Midbrain (tissue), 1 donor: ENCODE measurements at regions not wholly inside any gene's neighbourhood (a gene's known extent, or its start where the extent isn't known, plus 50 kb on each side); places are given as distances from the start of the nearest gene placed in this dataset.

Experiments
- DNase-seq: peaks from one replicate; lab custom pipeline; 2025; lab: John Stamatoyannopoulos, UW

GRCh38 chr9:22288661-22289060 is 158.0 kb upstream of the DMRTA1 start:
- DNase-seq = no peak

- DNase-seq = peak; percentile 40
Measured at GRCh38 chr9:22307013-22307711, 139.5 kb upstream of the DMRTA1 start.

DNA sequence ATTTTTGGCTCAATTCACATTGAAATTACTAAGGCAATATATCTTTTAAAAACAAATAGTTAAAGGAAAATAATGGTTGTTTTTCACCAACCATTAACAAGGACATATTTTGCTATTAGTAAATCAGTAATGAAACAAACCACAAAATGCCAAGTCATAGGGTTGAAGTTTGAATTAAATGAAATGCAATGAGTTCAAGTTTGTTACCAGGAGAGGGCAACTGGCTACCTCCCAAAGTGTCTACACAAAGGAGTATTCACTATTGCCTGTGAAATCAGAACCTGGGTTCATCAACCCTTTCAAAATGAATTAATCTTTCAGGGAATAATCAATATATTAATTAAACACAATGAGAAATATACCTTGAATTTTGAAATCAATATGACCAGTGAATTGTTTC is 138.4 kb upstream of the DMRTA1 start:
- DNase-seq = no peak

GRCh38 chr9:22316645-22317044 is 130.0 kb upstream of the DMRTA1 start:
- DNase-seq = no peak

DNA sequence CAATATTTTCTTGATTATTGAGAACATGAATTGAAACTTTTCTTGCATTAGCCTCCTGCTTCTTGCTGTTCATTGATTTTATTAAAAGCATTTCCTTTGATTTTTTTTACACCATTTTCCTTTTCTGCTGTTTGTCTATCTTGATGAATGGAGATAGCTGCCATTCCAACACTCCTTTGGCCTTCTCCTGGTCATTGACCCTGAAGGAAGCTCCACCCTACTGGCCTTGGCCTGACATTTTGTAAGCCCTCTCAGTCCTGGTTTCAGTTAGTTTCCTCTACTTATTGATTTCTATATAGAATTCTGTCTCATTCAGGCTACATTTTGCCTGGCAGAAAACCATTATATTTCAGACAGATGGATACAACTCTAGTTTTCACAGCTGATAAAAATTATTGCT is 115.1 kb upstream of the DMRTA1 start:
- DNase-seq = no peak

GRCh38 chr9:22332202-22332601 is 114.4 kb upstream of the DMRTA1 start:
- no peak for DNase-seq

GRCh38 chr9:22337261-22337660 is 109.4 kb upstream of the DMRTA1 start:
- no peak for DNase-seq

GRCh38 chr9:22342491-22343217 is 104.0 kb upstream of the DMRTA1 start:
- DNase-seq = no peak

GRCh38 chr9:22343218-22343611 is 103.4 kb upstream of the DMRTA1 start:
- no peak for DNase-seq

- DNase-seq = no peak
Measured at GRCh38 chr9:22354699-22355384, 91.8 kb upstream of the DMRTA1 start.

- no peak for DNase-seq
Measured at GRCh38 chr9:22356985-22357384, 89.6 kb upstream of the DMRTA1 start.

- no peak for DNase-seq
Measured at GRCh38 chr9:22363421-22363887, 83.2 kb upstream of the DMRTA1 start.

GRCh38 chr9:22373636-22374035 is 73.0 kb upstream of the DMRTA1 start:
- DNase-seq = no peak

- no peak for DNase-seq
Measured at GRCh38 chr9:22374051-22374450, 72.6 kb upstream of the DMRTA1 start.

DNA sequence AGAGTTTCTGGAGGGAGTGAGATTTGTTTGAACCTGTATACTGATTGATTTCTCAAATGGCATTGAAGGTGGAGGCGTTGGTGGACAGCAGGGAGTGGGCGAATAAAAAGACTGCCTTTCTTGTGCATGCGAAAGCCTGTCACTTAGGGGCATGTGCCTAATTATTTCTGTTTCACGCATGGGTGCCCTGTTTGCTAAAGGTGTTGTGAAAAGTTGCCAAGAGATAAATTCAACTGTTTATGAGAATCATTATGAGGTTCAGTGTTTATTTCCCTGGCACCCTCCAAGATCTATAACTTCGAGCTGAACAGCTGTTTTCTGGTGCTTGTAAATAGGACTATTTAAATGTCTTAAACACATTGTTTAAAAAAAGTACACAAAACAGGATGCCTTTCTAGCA is 67.4 kb upstream of the DMRTA1 start:
- DNase-seq = no peak

DNA sequence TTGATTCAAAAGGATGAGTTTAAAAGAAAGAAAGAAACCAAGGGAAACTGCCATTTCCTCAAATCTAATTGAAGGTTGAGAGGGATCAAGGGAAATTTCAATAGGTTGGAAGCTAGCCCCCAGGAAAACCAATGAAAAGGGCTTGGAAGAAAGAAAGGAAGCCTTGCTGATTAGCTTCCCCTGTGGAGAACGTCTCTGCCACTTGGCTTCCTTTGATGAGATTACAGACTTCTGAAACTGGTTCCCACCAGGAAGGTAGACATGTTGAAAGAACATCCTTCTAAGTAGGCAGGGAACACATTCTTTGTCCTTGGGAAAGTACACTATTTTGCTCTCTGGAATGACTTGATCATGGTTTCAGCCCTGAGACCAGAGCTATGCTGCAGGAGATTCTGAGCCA is 65.5 kb upstream of the DMRTA1 start:
- no peak for DNase-seq

GRCh38 chr9:22382331-22382730 is 64.3 kb upstream of the DMRTA1 start:
- no peak for DNase-seq

DNA sequence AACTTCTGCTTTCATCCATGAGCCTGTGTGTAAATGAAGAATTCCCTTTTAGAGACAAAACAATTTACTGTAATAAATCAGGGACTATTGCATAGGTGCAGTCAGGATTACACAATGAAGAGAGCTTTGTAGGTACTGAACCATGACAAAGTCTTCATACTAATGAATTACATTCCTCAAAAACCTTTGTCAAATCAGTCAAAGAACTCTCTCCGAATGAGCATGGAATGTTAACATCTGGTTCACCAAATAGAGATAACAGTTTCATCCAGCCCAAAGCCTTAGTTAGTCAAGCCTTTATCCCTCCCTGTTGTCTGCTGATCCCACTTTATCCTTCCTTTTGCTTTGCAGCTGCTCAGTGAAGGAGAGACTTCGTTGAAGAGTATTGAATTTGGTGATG is 62.9 kb upstream of the DMRTA1 start:
- no peak for DNase-seq

GRCh38 chr9:22389271-22389670 is 57.4 kb upstream of the DMRTA1 start:
- DNase-seq = no peak

DNA sequence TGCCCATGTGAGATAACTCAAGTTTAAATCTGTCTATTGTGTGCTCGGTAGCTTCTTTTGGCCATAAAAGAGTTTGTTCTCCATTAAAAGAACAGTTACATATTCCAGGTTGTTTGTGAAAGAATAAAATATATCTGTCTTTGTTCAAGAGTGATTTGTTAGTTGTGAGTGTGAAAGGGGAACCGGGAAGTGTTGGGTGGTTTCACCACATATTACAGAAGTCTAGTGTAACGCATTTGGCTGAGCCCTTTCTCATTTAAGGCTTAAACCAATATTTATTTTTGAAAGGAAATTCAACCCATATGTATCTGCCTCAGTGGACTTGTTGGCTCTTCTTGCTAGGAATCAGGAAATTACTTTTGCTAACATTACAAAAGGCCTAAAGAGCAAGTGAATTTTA is 54.1 kb upstream of the DMRTA1 start:
- DNase-seq = no peak

DNA sequence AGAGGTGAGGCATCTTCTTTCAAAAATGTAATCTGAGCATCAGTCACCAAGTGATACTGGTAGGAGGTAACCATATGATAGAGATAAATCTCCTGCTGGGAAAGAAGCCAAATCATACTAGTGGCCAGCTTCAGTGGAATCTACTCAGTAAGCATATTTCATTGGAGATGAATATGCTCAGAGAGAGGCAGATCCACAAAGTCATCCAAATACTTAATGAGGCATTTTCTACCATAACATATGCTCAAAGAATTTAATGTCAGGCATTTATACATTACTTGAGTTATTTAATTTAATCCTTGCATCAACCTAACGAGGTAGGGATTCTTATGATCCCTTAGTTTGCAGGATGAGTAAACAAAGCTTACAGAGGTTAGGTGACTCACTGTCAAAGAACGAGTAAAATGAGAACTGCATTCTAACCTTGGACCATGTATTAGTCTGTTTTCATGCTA is 50.9 kb upstream of the DMRTA1 start:
- DNase-seq = no peak
